Muscle layer of duodenum (tissue), 2 donors: ENCODE measurements at regions not wholly inside any gene's neighbourhood (a gene's known extent, or its start where the extent isn't known, plus 50 kb on each side); places are given as distances from the start of the nearest gene placed in this dataset.

Experiments
- H3K27ac ChIP-seq: one replicate; pipeline ENCODE4 v1.7.0; 2013; ENCODE audit warnings: mild to moderate bottlenecking, low read length
- H3K27me3 ChIP-seq: one replicate; pipeline ENCODE4 v1.7.0; 2013; ENCODE audit warnings: low read depth, mild to moderate bottlenecking, control low read depth, low read length
- H3K36me3 ChIP-seq, 2 donors: one replicate each; pipeline ENCODE4 v1.7.0; 2013; ENCODE audit warnings: low read length in 2 of 2, control low read depth in 1 of 2, mild to moderate bottlenecking in 1 of 2; ENCODE audit not compliant: insufficient read depth in 2 of 2, control insufficient read depth in 1 of 2
- H3K4me1 ChIP-seq, 2 donors: one replicate each; pipeline ENCODE4 v1.7.0; 2013; ENCODE audit warnings: low read length in 2 of 2, mild to moderate bottlenecking in 2 of 2, control low read depth in 1 of 2, moderate library complexity in 1 of 2; ENCODE audit not compliant: insufficient read depth in 2 of 2, control insufficient read depth in 1 of 2
- H3K4me3 ChIP-seq, 2 donors: one replicate each; pipeline ENCODE4 v1.7.0; 2013; ENCODE audit warnings: low read length in 2 of 2, low read depth in 1 of 2, mild to moderate bottlenecking in 1 of 2
- H3K9me3 ChIP-seq, 2 donors: one replicate each; pipeline ENCODE4 v1.7.0; 2013; ENCODE audit warnings: low read length in 2 of 2, control low read depth in 1 of 2, mild to moderate bottlenecking in 1 of 2; ENCODE audit not compliant: control insufficient read depth in 1 of 2
- donor health status: healthy.

DNA sequence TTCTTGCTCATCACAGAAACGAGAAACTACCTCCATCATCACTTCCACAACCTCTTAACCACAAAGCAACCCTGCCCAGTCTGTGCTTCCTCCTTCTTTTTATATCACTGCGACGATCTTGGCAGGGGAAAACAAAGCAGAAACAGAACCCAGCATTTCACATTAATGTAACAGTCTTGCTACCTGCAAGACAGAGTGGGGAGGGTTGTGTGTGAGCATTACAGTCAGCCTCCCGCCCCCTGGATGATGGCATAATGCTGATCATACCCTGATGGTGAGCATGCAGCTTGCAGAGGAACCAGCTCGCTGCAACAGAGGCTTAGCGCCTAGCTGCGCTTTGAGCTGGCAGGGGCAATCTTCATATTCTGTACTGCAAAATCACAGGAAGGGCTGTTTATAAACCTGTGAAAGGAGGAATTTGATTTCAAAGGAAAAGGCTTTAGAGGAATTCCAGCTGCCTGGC lies 376.1 kb downstream of the IRS1 start:
- Histone ChIP-seq H3K36me3 (peaks cover 0 to 3% of the 10 kb centered on the region in 2 donors), H3K27me3 (no peaks in the 10 kb centered on the region), H3K9me3 (no peaks in the 10 kb centered on the region), H3K4me1 (peaks cover 0 to 9% of the 10 kb centered on the region in 2 donors), H3K27ac (no peak overlapping the region), H3K4me3 (peak overlapping the region in 1 of 2 donors; percentile 36)

DNA sequence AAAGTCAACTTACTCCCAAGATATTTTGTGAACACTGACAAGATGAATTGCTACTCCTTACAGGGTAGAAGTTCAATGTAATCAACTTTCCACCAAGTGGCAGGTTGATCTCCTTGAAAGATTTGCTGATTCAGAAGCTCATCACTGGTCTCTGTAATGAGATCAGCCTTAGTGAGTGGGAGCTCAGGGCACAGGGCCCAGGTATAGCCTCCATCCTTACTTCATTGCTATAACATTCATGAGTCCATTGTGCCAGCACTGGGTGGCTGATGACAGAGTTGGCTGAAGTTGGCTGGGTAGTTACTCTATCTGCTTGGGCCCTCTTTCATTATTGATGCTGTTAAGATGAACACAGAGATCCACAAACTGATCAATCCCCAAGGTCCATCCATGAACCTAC lies 379.0 kb downstream of the IRS1 start:
- Histone ChIP-seq H3K9me3 (no peaks in the 10 kb centered on the region), H3K27ac (no peak overlapping the region), H3K27me3 (no peaks in the 10 kb centered on the region), H3K4me3 (no peak overlapping the region), H3K36me3 (no peaks in the 10 kb centered on the region), H3K4me1 (peaks cover 0 to 9% of the 10 kb centered on the region in 2 donors)

DNA sequence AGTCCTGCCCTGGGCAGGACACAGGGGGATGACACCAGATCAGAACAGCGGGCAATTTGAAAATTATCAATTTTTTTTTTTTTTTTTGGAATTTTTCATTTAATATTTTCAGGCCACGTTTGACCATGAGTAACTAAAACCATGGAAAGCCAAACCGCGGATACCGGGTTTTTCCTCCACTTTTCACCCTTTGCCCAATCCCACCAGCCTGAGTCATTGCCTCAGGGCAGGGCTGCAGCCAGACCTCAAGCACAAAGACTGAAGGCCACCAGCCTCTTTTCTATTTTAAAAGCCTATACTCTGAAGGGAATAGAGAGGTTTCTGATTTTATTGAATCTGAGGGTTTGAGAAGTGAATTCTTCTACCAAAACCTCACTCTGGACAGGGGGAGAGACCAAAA lies 381.1 kb downstream of the IRS1 start:
- H3K4me3 ChIP-seq, result no peak overlapping the region
- H3K27ac ChIP-seq, result no peak overlapping the region
- H3K9me3 ChIP-seq, result no peaks in the 10 kb centered on the region
- H3K4me1 ChIP-seq, result peaks cover 0 to 4% of the 10 kb centered on the region in 2 donors
- no peaks in the 10 kb centered on the region for H3K36me3 ChIP-seq
- no peaks in the 10 kb centered on the region for H3K27me3 ChIP-seq

DNA sequence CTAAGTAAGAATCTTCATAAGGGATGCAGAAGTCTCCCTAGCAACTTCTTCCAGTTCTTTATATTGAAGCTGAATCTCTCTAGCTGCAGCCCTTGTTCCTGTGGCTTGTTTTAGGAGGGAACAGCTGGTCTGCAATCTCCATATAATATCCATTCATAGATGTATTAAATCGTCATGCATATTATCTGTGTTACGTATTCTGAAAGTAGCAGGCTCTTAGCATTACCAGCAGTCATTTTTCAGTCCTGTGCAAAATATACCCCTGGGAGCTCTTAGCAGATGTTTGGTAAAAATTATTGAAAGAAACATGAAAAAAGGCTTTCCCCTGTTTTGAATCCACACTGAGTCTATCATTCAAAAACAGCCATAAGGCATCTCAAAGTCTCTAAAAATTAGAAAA lies 385.3 kb downstream of the IRS1 start:
- Histone ChIP-seq H3K4me1 (no peaks in the 10 kb centered on the region), H3K27me3 (no peaks in the 10 kb centered on the region), H3K9me3 (no peaks in the 10 kb centered on the region), H3K27ac (no peak overlapping the region), H3K36me3 (no peaks in the 10 kb centered on the region), H3K4me3 (no peak overlapping the region)

DNA sequence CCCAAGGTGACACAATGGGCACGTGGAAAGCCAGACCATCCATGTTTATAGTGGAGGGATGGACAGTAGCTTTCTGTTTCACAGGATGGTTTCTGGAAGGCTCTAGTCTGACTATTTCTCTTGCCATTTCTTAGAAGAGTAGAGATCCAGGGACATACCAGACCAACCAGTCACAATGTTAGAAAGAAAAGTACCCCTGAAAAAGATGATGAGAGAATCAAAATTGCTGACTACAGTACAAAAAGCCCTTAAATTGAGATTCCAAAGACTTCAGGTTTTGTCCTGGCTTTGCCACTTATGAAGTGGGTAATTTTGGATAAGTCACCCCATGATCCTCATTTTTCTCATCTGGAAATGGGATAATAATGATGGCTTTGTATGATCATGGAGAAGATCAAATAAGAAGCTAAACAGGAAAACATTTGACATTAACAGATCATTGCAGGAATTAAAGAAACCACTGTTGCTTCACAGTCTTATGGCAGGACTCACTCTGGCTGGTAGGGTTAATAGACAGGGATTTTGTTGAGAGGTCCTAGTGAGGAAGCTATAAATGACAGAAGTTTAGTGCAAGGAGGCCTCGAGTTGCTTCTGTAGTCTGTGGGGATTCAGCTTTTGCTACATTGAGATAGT lies 386.0 kb downstream of the IRS1 start:
- Histone ChIP-seq H3K36me3 (no peaks in the 10 kb centered on the region), H3K4me1 (no peaks in the 10 kb centered on the region), H3K27me3 (no peaks in the 10 kb centered on the region), H3K9me3 (no peaks in the 10 kb centered on the region), H3K27ac (no peak overlapping the region), H3K4me3 (no peak overlapping the region)

DNA sequence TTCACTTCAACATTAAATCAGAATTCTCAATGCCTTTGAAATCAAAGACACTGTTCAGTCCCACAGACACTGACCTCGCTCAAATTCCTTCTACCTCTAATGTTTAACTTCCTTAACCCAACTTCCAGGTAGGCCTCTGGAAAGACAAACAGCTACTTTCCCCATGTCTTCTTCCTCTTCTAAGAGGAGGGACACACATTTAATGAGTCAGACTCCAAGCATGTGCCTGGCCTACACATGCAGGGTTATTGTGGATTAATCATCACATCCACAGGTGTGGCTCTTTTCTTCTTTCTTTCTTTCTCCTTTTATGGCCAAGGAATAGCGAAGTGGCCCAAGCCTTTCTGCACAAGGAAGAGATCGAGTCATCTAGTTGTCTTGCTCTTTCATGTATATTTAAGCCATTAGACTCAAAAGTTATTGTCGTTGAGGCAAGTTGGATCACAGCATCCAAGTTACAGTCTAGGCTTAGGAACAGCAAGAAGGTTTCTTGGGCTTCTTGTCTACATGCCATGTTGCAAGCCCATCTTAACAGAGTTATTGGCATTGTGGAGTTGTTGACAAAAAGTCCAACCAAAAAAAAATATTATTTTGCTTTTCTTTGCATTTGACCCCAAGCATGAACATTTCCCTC lies 387.8 kb downstream of the IRS1 start:
- H3K27me3 ChIP-seq, result no peaks in the 10 kb centered on the region
- H3K4me1 ChIP-seq, result peaks cover 0 to 6% of the 10 kb centered on the region in 2 donors
- H3K27ac ChIP-seq, result no peak overlapping the region
- no peaks in the 10 kb centered on the region for H3K36me3 ChIP-seq
- H3K4me3 ChIP-seq, result no peak overlapping the region
- no peaks in the 10 kb centered on the region for H3K9me3 ChIP-seq

DNA sequence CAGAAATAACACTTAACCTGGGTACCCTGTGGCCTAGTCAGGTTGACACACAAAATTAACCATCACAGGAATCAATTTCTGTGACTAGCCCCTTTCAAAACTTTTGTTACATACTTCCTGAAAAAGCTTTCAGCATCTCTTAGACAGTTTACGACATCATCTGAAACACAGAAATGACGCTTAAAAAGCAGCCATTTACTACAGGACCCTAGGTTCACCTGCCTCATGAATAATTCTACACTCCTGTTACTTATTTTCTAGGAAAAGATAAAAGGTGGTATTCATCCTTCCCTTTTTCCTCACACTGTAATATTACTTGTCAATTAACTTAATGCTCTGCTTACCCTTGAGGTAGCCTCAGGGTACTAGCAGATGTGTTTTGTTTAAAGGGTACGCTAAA lies 388.4 kb downstream of the IRS1 start:
- Histone ChIP-seq H3K4me3 (no peak overlapping the region), H3K9me3 (no peaks in the 10 kb centered on the region), H3K4me1 (peaks cover 0 to 10% of the 10 kb centered on the region in 2 donors), H3K27ac (no peak overlapping the region), H3K27me3 (no peaks in the 10 kb centered on the region), H3K36me3 (no peaks in the 10 kb centered on the region)

DNA sequence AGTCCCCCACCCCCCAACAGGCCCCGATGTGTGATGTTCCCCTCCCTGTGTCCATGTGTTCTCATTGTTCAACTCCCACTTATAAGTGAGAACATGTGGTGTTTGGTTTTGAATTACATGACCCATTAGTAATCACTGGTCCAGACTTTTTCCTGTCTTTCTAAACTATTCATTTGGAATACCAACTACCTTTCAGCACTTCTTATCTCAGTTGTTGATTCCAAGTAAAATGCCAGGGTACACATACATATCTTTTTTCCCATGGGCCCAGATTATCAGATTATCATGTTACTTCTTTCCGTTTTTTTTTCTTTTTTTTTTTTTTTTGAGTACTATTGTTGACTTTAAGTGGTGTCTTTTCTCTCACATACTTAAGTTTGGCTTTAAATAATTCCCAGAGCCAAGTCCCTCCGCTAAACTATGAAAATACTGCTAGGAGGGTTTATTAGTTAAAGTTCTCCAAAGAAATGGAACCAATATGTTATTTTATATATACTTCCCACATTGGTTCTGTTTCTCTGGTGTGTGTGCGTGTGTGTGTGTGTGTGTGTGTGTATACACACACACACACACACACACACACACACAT lies 389.3 kb downstream of the IRS1 start:
- H3K27me3 ChIP-seq, result no peaks in the 10 kb centered on the region
- H3K4me1 ChIP-seq, result peaks cover 0 to 10% of the 10 kb centered on the region in 2 donors
- H3K4me3 ChIP-seq, result no peak overlapping the region
- H3K27ac ChIP-seq, result no peak overlapping the region
- H3K9me3 ChIP-seq, result no peaks in the 10 kb centered on the region
- no peaks in the 10 kb centered on the region for H3K36me3 ChIP-seq

DNA sequence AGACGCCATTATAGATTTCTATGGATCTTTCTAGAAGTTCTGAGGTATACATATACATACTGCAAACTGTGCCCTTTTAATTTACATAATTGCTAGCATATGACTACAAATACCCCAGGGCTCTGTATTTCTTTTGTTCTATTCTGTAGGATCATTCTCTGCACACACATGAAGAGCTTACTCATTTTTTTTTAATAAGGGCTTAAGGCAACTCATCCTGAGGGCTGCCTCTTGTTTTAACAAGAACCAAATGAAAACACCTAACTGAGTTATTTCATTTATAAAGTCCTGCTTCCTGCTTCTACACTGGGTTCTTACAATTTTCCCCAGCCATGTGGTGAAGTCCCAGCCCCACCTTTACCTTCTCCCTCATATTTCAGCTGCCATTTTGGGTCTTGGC lies 390.5 kb downstream of the IRS1 start:
- Histone ChIP-seq H3K27ac (no peak overlapping the region), H3K9me3 (no peaks in the 10 kb centered on the region), H3K36me3 (no peaks in the 10 kb centered on the region), H3K4me1 (peaks cover 0 to 10% of the 10 kb centered on the region in 2 donors), H3K4me3 (no peak overlapping the region), H3K27me3 (no peaks in the 10 kb centered on the region)

DNA sequence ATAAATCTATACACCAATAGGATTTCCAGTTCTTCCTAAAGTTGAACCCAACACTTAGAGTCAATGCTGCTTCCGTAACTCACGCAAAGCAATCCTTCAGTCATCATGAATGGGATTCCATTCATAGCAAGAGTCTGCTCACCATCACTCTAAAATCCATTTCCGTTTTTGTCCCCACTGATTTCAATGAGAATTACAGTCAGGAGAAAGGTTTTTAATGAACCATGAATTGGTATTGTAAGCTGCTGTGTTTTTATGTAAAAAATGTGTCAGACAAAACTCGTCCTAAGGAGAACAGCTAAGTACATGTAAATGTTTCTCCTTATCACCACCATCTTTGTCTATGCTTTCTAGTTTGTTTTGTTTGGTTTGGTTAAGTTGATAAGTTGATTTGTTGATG lies 391.5 kb downstream of the IRS1 start:
- H3K27ac ChIP-seq, result no peak overlapping the region
- H3K4me1 ChIP-seq, result peaks cover 0 to 10% of the 10 kb centered on the region in 2 donors
- H3K9me3 ChIP-seq, result no peaks in the 10 kb centered on the region
- no peaks in the 10 kb centered on the region for H3K36me3 ChIP-seq
- no peak overlapping the region for H3K4me3 ChIP-seq
- no peaks in the 10 kb centered on the region for H3K27me3 ChIP-seq

DNA sequence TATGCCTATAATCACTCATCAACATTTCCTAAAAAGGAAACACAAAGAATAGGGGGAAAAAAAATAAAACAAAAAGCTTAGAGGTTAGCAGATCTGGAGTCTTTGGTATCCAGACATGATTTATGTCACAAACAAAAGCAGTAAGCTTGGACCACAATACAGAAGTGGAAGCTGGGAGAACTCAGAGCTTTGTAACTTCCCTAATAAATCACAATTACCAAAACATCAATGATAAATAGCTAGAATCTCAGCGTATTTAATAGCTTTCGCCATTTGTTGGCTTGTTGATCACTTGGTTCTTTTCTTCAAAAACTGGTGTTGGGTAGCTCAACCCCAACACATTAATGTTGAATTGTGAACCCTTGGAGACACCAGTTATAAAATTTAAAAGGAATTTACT lies 392.5 kb downstream of the IRS1 start:
- Histone ChIP-seq H3K9me3 (no peaks in the 10 kb centered on the region), H3K27me3 (no peaks in the 10 kb centered on the region), H3K4me1 (peaks cover 0 to 10% of the 10 kb centered on the region in 2 donors), H3K36me3 (no peaks in the 10 kb centered on the region), H3K27ac (no peak overlapping the region), H3K4me3 (no peak overlapping the region)
